H1 (cell line): ENCODE measurements at regions not wholly inside any gene's neighbourhood (a gene's known extent, or its start where the extent isn't known, plus 50 kb on each side); places are given as distances from the start of the nearest gene placed in this dataset.

Experiments used
- CTCF ChIA-PET: fragments of 300-600 bp; sonication (Branson Sonifier 250); formaldehyde crosslinking; loops from one replicate; lab custom pipeline; 2021; ENCODE audit not compliant: partially characterized antibody; lab: Charles Lee
- POLR2A ChIA-PET: fragments of 300-600 bp; sonication (Branson Sonifier 250); formaldehyde crosslinking; loops from one replicate; lab custom pipeline; 2021; ENCODE audit warnings: inconsistent platforms; ENCODE audit not compliant: partially characterized antibody; lab: Charles Lee
- DNase-seq, 2 experiments: peaks; one replicate each; pipeline versions ENCODE4 v3.0.0 to v3.0.0-alpha.2; 2010 to 2022; ENCODE audit warnings: low spot score in 2 of 2, low read depth in 1 of 2, mixed read lengths in 1 of 2
- FAIRE-seq: peaks from 2 replicates; lab custom pipeline; 2011; peaks lifted over from hg19 to GRCh38; lab: Jason Lieb, UNC
- H2AFZ ChIP-seq: 2 replicates; pipeline ENCODE4 v1.8.1; 2012; ENCODE audit warnings: low read length, inconsistent platforms
- H2AK5ac ChIP-seq: 2 replicates; pipeline ENCODE4 v1.6.1; 2013; ENCODE audit warnings: low read depth, low read length
- H2BK120ac ChIP-seq: replicated peaks from 2 replicates; pipeline ENCODE3; 2013; ENCODE audit warnings: low read depth, low read length, inconsistent platforms
- H2BK12ac ChIP-seq: 2 replicates; pipeline ENCODE4 v1.6.1; 2013; ENCODE audit warnings: low read depth, low read length
- H2BK15ac ChIP-seq: 2 replicates; pipeline ENCODE4 v1.6.1; 2013; ENCODE audit warnings: low read length
- H2BK20ac ChIP-seq: 2 replicates; pipeline ENCODE4 v1.6.1; 2013; ENCODE audit warnings: low read length
- H2BK5ac ChIP-seq: 2 replicates; pipeline ENCODE4 v1.6.1; 2013; ENCODE audit warnings: low read depth, low read length
- H3K14ac ChIP-seq: 2 replicates; pipeline ENCODE4 v1.6.1; 2013; ENCODE audit warnings: inconsistent platforms; ENCODE audit not compliant: insufficient read length
- H3K18ac ChIP-seq: 2 replicates; pipeline ENCODE4 v1.6.1; 2013; ENCODE audit warnings: low read length; ENCODE audit errors: extremely low read depth
- H3K23ac ChIP-seq: 2 replicates; pipeline ENCODE4 v1.6.1; 2013; ENCODE audit warnings: inconsistent platforms; ENCODE audit not compliant: insufficient read length
- H3K23me2 ChIP-seq: 2 replicates; pipeline ENCODE4 v1.6.1; 2013; ENCODE audit warnings: low read depth, low read length
- H3K27ac ChIP-seq: 2 replicates; pipeline ENCODE4 v1.6.1; 2011; ENCODE audit warnings: low read depth, low read length, inconsistent platforms
- H3K27me3 ChIP-seq, 4 experiments: replicated peaks in 1 of 4; 1 replicate in 1 of 4; 2 replicates in 3 of 4; pipeline versions ENCODE4 v1.6.1 to v1.8.1; 2011 to 2013; ENCODE audit warnings: low read length in 3 of 4, mild to moderate bottlenecking in 3 of 4, inconsistent platforms in 2 of 4, mixed read lengths in 2 of 4, moderate library complexity in 1 of 4; ENCODE audit not compliant: control insufficient read depth in 3 of 4, insufficient read depth in 3 of 4; ENCODE audit errors: extremely low read depth in 1 of 4
- H3K36me3 ChIP-seq, 4 experiments: 2 replicates each; pipeline versions ENCODE4 v1.6.1 to v1.8.1; 2011 to 2013; ENCODE audit warnings: mild to moderate bottlenecking in 4 of 4, low read length in 3 of 4, moderate library complexity in 2 of 4, control low read depth in 1 of 4, inconsistent platforms in 1 of 4; ENCODE audit not compliant: insufficient read depth in 4 of 4, control insufficient read depth in 2 of 4
- H3K4ac ChIP-seq: replicated peaks from 2 replicates; pipeline ENCODE3; 2013; ENCODE audit warnings: low read length, low read depth, mixed read lengths, inconsistent platforms; ENCODE audit not compliant: insufficient read length
- H3K4me1 ChIP-seq, 4 experiments: replicated peaks in 1 of 4; 1 replicate in 1 of 4; 2 replicates in 3 of 4; pipeline versions ENCODE4 v1.6.1 to v1.8.1; 2011 to 2013; ENCODE audit warnings: low read length in 3 of 4, inconsistent platforms in 2 of 4, mixed read lengths in 1 of 4; ENCODE audit not compliant: insufficient read depth in 4 of 4, control insufficient read depth in 3 of 4
- H3K4me2 ChIP-seq, 2 experiments: 2 replicates each; pipeline versions ENCODE4 v1.6.1 to v1.8.1; 2011 to 2013; ENCODE audit warnings: low read depth in 2 of 2, low read length in 2 of 2, control low read depth in 1 of 2, inconsistent platforms in 1 of 2, mild to moderate bottlenecking in 1 of 2; ENCODE audit not compliant: insufficient read depth in 1 of 2
- H3K4me3 ChIP-seq, 4 experiments: fragments of 200-600, 300-600 bp in 1 of 4; sonication (generic), shearing (Covaris generic), sonication (Bioruptor Twin) in 1 of 4; 2 replicates each; pipeline versions ENCODE4 v1.5.1 to v1.8.1; 2011 to 2016; ENCODE audit warnings: low read length in 4 of 4, low read depth in 3 of 4, control low read depth in 2 of 4, inconsistent platforms in 2 of 4, mild to moderate bottlenecking in 2 of 4, mixed read lengths in 1 of 4, moderate library complexity in 1 of 4; ENCODE audit not compliant: insufficient read depth in 2 of 4; ENCODE audit errors: extremely low read depth in 1 of 4
- H3K56ac ChIP-seq: replicated peaks from 2 replicates; pipeline ENCODE3; 2013; ENCODE audit warnings: low read depth, mild to moderate bottlenecking, mixed read lengths, low read length, inconsistent platforms; ENCODE audit not compliant: insufficient read length
- H3K79me1 ChIP-seq: 2 replicates; pipeline ENCODE4 v1.6.1; 2013; ENCODE audit warnings: low read depth, low read length, control low read depth
- H3K79me2 ChIP-seq, 2 experiments: 2 replicates each; pipeline versions ENCODE4 v1.6.1 to v1.8.1; 2012 to 2013; ENCODE audit warnings: low read length in 2 of 2, mild to moderate bottlenecking in 2 of 2, inconsistent platforms in 1 of 2; ENCODE audit not compliant: insufficient read depth in 2 of 2, control insufficient read depth in 1 of 2
- H3K9ac ChIP-seq, 4 experiments: replicated peaks in 1 of 4; 1 replicate in 1 of 4; 2 replicates in 3 of 4; pipeline versions ENCODE4 v1.6.1 to v1.8.1; 2011 to 2013; ENCODE audit warnings: low read depth in 3 of 4, low read length in 3 of 4, control low read depth in 2 of 4, mild to moderate bottlenecking in 2 of 4, moderate library complexity in 2 of 4, inconsistent platforms in 1 of 4; ENCODE audit errors: extremely low read depth in 1 of 4
- H3K9me3 ChIP-seq, 2 experiments: 2 replicates each; pipeline versions ENCODE4 v1.6.1 to v1.8.1; 2012 to 2013; ENCODE audit warnings: mild to moderate bottlenecking in 2 of 2, moderate library complexity in 2 of 2, control low read depth in 1 of 2, inconsistent platforms in 1 of 2, low read depth in 1 of 2, low read length in 1 of 2, mixed read lengths in 1 of 2; ENCODE audit not compliant: insufficient read depth in 2 of 2
- H4K20me1 ChIP-seq, 2 experiments: replicated peaks in 1 of 2; 2 replicates each; pipeline versions ENCODE3 to v1.8.1; 2011 to 2013; ENCODE audit warnings: inconsistent platforms in 2 of 2, low read length in 2 of 2, mild to moderate bottlenecking in 1 of 2; ENCODE audit not compliant: insufficient read depth in 2 of 2, control insufficient read depth in 1 of 2
- H4K5ac ChIP-seq: 2 replicates; pipeline ENCODE4 v1.6.1; 2013; ENCODE audit warnings: low read length, low read depth, mixed read lengths, inconsistent platforms; ENCODE audit not compliant: insufficient read length
- H4K8ac ChIP-seq: 2 replicates; pipeline ENCODE4 v1.8.0; 2013; ENCODE audit warnings: mild to moderate bottlenecking, moderate library complexity, low read length, inconsistent platforms; ENCODE audit not compliant: insufficient read depth; ENCODE audit errors: extremely low read depth
- H4K91ac ChIP-seq: replicated peaks from 2 replicates; pipeline ENCODE3; 2013; ENCODE audit warnings: low read length, mixed read lengths, inconsistent platforms; ENCODE audit not compliant: insufficient read length
- ASH2L ChIP-seq: fragments of 200-600, 300-600 bp; sonication (generic); IDR thresholded peaks from one replicate; pipeline ENCODE4 v1.7.1; 2017; ENCODE audit warnings: low read length
- CHD2 ChIP-seq: IDR thresholded peaks from 2 replicates; pipeline ENCODE4 v1.6.1; 2012; ENCODE audit warnings: low read length, improper control_type of control experiment
- CREB1 ChIP-seq: IDR thresholded peaks from 2 replicates; pipeline ENCODE4 v1.6.1; 2012; ENCODE audit warnings: inconsistent platforms
- EGR1 ChIP-seq: IDR thresholded peaks from 2 replicates; pipeline ENCODE4 v1.6.1; 2011; ENCODE audit warnings: low read depth, low read length, borderline replicate concordance
- FOSL1 ChIP-seq: IDR thresholded peaks from 2 replicates; pipeline ENCODE4 v1.6.1; 2011; ENCODE audit warnings: mild to moderate bottlenecking, low read depth, low read length, moderate library complexity; ENCODE audit not compliant: insufficient read depth
- GTF2F1 ChIP-seq: IDR thresholded peaks from 2 replicates; pipeline ENCODE4 v1.6.1; 2012; ENCODE audit warnings: low read depth, low read length, improper control_type of control experiment, borderline replicate concordance
- KDM5A ChIP-seq: fragments of 200-600 bp; IDR thresholded peaks from 2 replicates; pipeline ENCODE4 v1.7.1; 2012; ENCODE audit warnings: mild to moderate bottlenecking, low read length, inconsistent platforms, mixed read lengths
- NRF1 ChIP-seq: IDR thresholded peaks from 2 replicates; pipeline ENCODE4 v1.6.1; 2011; ENCODE audit warnings: mild to moderate bottlenecking, low read depth, low read length, improper control_type of control experiment
- RFX5 ChIP-seq: IDR thresholded peaks from 2 replicates; pipeline ENCODE4 v1.6.1; 2011; ENCODE audit warnings: low read depth, low read length, improper control_type of control experiment, borderline replicate concordance
- SP1 ChIP-seq: IDR thresholded peaks from 2 replicates; pipeline ENCODE4 v1.6.1; 2011; ENCODE audit warnings: low read depth, low read length
- WGBS, 2 experiments: shearing (Covaris generic) in 1 of 2; methylation state at CpG; one replicate each; pipeline versions ENCODE4 v1.1.6 to v1.1.7; 2013 to 2015; ENCODE audit warnings: low lambda C conversion rate in 2 of 2, mixed read lengths in 2 of 2, inconsistent platforms in 1 of 2, low coverage in 1 of 2, missing lambda C conversion rate in 1 of 2; ENCODE audit not compliant: insufficient replicate concordance in 2 of 2, insufficient coverage in 1 of 2, insufficient read length in 1 of 2; ENCODE audit errors: extremely low coverage in 1 of 2, missing lambda C conversion rate in 1 of 2; 5-methylcytosine and 5-hydroxymethylcytosine counted together
- TF ChIP-seq, protein P1 (sequence below): IDR thresholded peaks from 2 replicates; pipeline ENCODE4 v1.6.1; 2011; ENCODE audit warnings: low read depth, mild to moderate bottlenecking, low read length; ENCODE audit not compliant: insufficient read depth

DNA sequence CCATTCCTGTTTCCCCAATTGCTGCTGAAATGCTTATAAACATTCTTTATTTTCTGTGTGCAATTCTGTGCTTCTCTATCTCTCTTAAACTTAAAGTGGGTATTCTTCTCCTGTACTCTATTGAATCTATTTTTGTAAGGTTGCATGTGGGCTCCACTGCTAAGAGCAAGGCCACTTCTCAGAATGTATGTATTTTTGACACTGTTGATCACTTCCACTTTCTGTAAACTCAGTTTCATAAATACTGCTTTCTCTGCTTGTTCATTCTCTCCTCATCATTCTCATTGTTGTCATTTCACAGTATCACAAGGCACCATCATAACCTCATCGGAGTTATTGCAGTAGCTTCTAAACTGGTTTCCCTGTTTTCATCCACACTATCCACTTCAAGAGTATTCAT, 483.0 kb upstream of the CDH18 start:
- Histone ChIP-seq H3K23me2 (no peaks in the 10 kb centered on the region), H3K18ac (no peak overlapping the region), H3K27ac (no peak overlapping the region), H4K8ac (no peak overlapping the region), H3K27me3 (no peaks in the 10 kb centered on the region), H2BK20ac (no peak overlapping the region), H3K4me2 (no peak overlapping the region), H3K9ac (no peak overlapping the region), H3K56ac (no peak overlapping the region), H4K20me1 (no peaks in the 10 kb centered on the region), H3K9me3 (no peaks in the 10 kb centered on the region), H4K5ac (no peak overlapping the region), H3K4ac (no peak overlapping the region), H2BK120ac (no peak overlapping the region), H3K79me1 (no peaks in the 10 kb centered on the region), H3K36me3 (no peaks in the 10 kb centered on the region), H2BK12ac (no peak overlapping the region), H3K4me3 (no peak overlapping the region), H3K14ac (no peak overlapping the region), H2BK5ac (no peak overlapping the region), H2BK15ac (no peak overlapping the region), H4K91ac (no peak overlapping the region), H2AFZ (no peak overlapping the region), H3K4me1 (no peaks in the 10 kb centered on the region), H3K23ac (no peak overlapping the region), H3K79me2 (no peaks in the 10 kb centered on the region), H2AK5ac (no peak overlapping the region)
- POLR2A ChIA-PET: no interaction called here
- no peak for FAIRE-seq
- TF ChIP-seq GTF2F1: no peak
- TF ChIP-seq EGR1: no peak
- TF ChIP-seq NRF1: no peak
- TF ChIP-seq, protein P1, sequence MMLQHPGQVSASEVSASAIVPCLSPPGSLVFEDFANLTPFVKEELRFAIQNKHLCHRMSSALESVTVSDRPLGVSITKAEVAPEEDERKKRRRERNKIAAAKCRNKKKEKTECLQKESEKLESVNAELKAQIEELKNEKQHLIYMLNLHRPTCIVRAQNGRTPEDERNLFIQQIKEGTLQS: no peak
- no peak for TF ChIP-seq SP1
- no peak for TF ChIP-seq RFX5
- TF ChIP-seq CREB1: no peak
- no peak for TF ChIP-seq CHD2
- no peak for TF ChIP-seq ASH2L
- TF ChIP-seq KDM5A: no peak
- TF ChIP-seq FOSL1: no peak
- CTCF ChIA-PET: interaction anchor here (0.7 to 1.0 kb wide), 2 partner anchors 304 to 1461 kb away, joined by 3 to 5 read pairs; no protein-coding TSS in a partner anchor
- no peak for DNase-seq
- WGBS, 2 experiments: 92% methylated on average over 1 of the region's 1 CpG; no CpG with 5 or more reads in 1 of the 2 experiments
